ENCODE measurements at regions not wholly inside any gene's neighbourhood (a gene's known extent, or its start where the extent isn't known, plus 50 kb on each side); places are given as distances from the start of the nearest gene placed in this dataset.

GRCh38 chr7:41319581-41319980 is 383.3 kb downstream of the INHBA start:
- TF ChIP-seq CTCF (conservative IDR thresholded peaks at IDR 0.05 in 1 of 2, IDR thresholded peaks at IDR 0.05 in 1 of 2; ENCODE audit: extremely low read depth in 1 of 2, insufficient read depth in 1 of 2, low read depth in 1 of 2, low read length in 2 of 2) (no peak), EZH2 (IDR thresholded peaks at IDR 0.05; ENCODE audit: borderline replicate concordance, low read length) (no peak)
